H9 (cell line): ENCODE measurements at regions not wholly inside any gene's neighbourhood (a gene's known extent, or its start where the extent isn't known, plus 50 kb on each side); places are given as distances from the start of the nearest gene placed in this dataset.

Experiments used
- DNase-seq: peaks from one replicate; pipeline ENCODE4 v3.0.0-alpha.2; 2017
- H2AFZ ChIP-seq: one replicate; pipeline ENCODE4 v1.6.1; 2013; ENCODE audit warnings: mild to moderate bottlenecking, low read length, control low read depth, moderate library complexity
- H2AK5ac ChIP-seq: 2 replicates; pipeline ENCODE4 v1.6.1; 2013; ENCODE audit warnings: low read length, control low read depth, mixed read lengths; ENCODE audit not compliant: insufficient read length
- H2BK120ac ChIP-seq: one replicate; pipeline ENCODE4 v1.6.1; 2013; ENCODE audit warnings: low read depth, mild to moderate bottlenecking, low read length, control low read depth, inconsistent platforms; ENCODE audit not compliant: poor library complexity, severe bottlenecking
- H2BK12ac ChIP-seq: 2 replicates; pipeline ENCODE4 v1.6.1; 2013; ENCODE audit warnings: low read length, control low read depth, mixed read lengths, low read depth; ENCODE audit not compliant: insufficient read length
- H2BK15ac ChIP-seq: 2 replicates; pipeline ENCODE4 v1.6.1; 2013; ENCODE audit warnings: low read depth, low read length, control low read depth
- H2BK20ac ChIP-seq: one replicate; pipeline ENCODE4 v1.6.1; 2013; ENCODE audit warnings: low read depth, mild to moderate bottlenecking, low read length, control low read depth, inconsistent platforms; ENCODE audit not compliant: poor library complexity, severe bottlenecking
- H2BK5ac ChIP-seq: 2 replicates; pipeline ENCODE4 v1.6.1; 2013; ENCODE audit warnings: low read length, control low read depth, mixed read lengths; ENCODE audit not compliant: insufficient read length
- H3K14ac ChIP-seq: 2 replicates; pipeline ENCODE4 v1.6.1; 2013; ENCODE audit warnings: low read length, control low read depth; ENCODE audit not compliant: insufficient read depth
- H3K18ac ChIP-seq: 2 replicates; pipeline ENCODE4 v1.6.1; 2013; ENCODE audit warnings: low read depth, mild to moderate bottlenecking, mixed read lengths, low read length, control low read depth; ENCODE audit not compliant: insufficient read length
- H3K23ac ChIP-seq: 2 replicates; pipeline ENCODE4 v1.6.1; 2013; ENCODE audit warnings: low read length, control low read depth, mixed read lengths, low read depth; ENCODE audit not compliant: insufficient read length
- H3K23me2 ChIP-seq: 2 replicates; pipeline ENCODE4 v1.6.1; 2013; ENCODE audit warnings: low read depth, mild to moderate bottlenecking, mixed read lengths, low read length, control low read depth; ENCODE audit not compliant: insufficient read length, poor library complexity, severe bottlenecking
- H3K27ac ChIP-seq: 2 replicates; pipeline ENCODE4 v1.5.1; 2013; ENCODE audit warnings: low read length, control low read depth, mixed read lengths, low read depth; ENCODE audit not compliant: insufficient read length
- H3K27me3 ChIP-seq: 2 replicates; pipeline ENCODE4 v1.6.1; 2013; ENCODE audit warnings: low read length, control low read depth, inconsistent platforms; ENCODE audit not compliant: insufficient read depth
- H3K4ac ChIP-seq: 2 replicates; pipeline ENCODE4 v1.6.1; 2013; ENCODE audit warnings: low read depth, mild to moderate bottlenecking, control low read depth, inconsistent platforms, low read length, moderate library complexity
- H3K4me1 ChIP-seq: 2 replicates; pipeline ENCODE4 v1.6.1; 2013; ENCODE audit warnings: low read length, control low read depth, inconsistent platforms; ENCODE audit not compliant: insufficient read depth
- H3K4me2 ChIP-seq: 2 replicates; pipeline ENCODE4 v1.6.1; 2013; ENCODE audit warnings: low read length, control low read depth, mixed read lengths; ENCODE audit not compliant: insufficient read length, insufficient read depth
- H3K56ac ChIP-seq: 2 replicates; pipeline ENCODE4 v1.6.1; 2013; ENCODE audit warnings: low read depth, mild to moderate bottlenecking, mixed read lengths, low read length, control low read depth; ENCODE audit not compliant: insufficient read length
- H3K79me1 ChIP-seq: 2 replicates; pipeline ENCODE4 v1.6.1; 2013; ENCODE audit warnings: low read depth, mild to moderate bottlenecking, moderate library complexity, low read length, control low read depth, inconsistent platforms; ENCODE audit not compliant: insufficient read depth, poor library complexity, severe bottlenecking
- H3K79me2 ChIP-seq: 2 replicates; pipeline ENCODE4 v1.6.1; 2013; ENCODE audit warnings: low read length, control low read depth, inconsistent platforms; ENCODE audit not compliant: insufficient read depth
- H3K9ac ChIP-seq: 2 replicates; pipeline ENCODE4 v1.6.1; 2013; ENCODE audit warnings: low read length, control low read depth, mixed read lengths; ENCODE audit not compliant: insufficient read length; ENCODE audit errors: extremely low read depth
- H3K9me3 ChIP-seq: one replicate; pipeline ENCODE4 v1.6.1; 2013; ENCODE audit warnings: low read depth, low read length, inconsistent platforms; ENCODE audit not compliant: control insufficient read depth
- H3T11ph ChIP-seq: one replicate; pipeline ENCODE4 v1.6.1; 2013; ENCODE audit warnings: mild to moderate bottlenecking, low read length, control low read depth, inconsistent platforms
- H4K20me1 ChIP-seq: one replicate; pipeline ENCODE4 v1.6.1; 2013; ENCODE audit not compliant: control insufficient read depth, insufficient read length, insufficient read depth
- H4K5ac ChIP-seq: 2 replicates; pipeline ENCODE4 v1.6.1; 2013; ENCODE audit warnings: low read depth, mild to moderate bottlenecking, mixed read lengths, low read length, control low read depth; ENCODE audit not compliant: insufficient read length
- H4K8ac ChIP-seq: replicated peaks from 2 replicates; pipeline ENCODE4 v1.6.1; 2013; ENCODE audit warnings: low read length, control low read depth, mixed read lengths, low read depth; ENCODE audit not compliant: insufficient read length
- H4K91ac ChIP-seq: 2 replicates; pipeline ENCODE4 v1.6.1; 2013; ENCODE audit warnings: low read depth, mild to moderate bottlenecking, moderate library complexity, mixed read lengths, low read length, control low read depth; ENCODE audit not compliant: insufficient read length
- H3K27ac Mint-ChIP-seq, 3 experiments: 2 replicates in 2 of 3; 3 replicates in 1 of 3; pipeline ENCODE4 v1.8.0; 2020 to 2021; ENCODE audit warnings: mixed read lengths in 3 of 3, mild to moderate bottlenecking in 1 of 3, moderate library complexity in 1 of 3
- H3K27me3 Mint-ChIP-seq: 2 replicates; pipeline ENCODE4 v1.8.0; 2021; ENCODE audit warnings: low read depth, mild to moderate bottlenecking, moderate library complexity, mixed read lengths
- H3K36me3 Mint-ChIP-seq, 3 experiments: 2 replicates in 2 of 3; 3 replicates in 1 of 3; pipeline ENCODE4 v1.8.0; 2020 to 2021; ENCODE audit warnings: low read depth in 3 of 3, mixed read lengths in 3 of 3; ENCODE audit not compliant: insufficient read depth in 1 of 3
- H3K4me1 Mint-ChIP-seq, 2 experiments: 2 replicates each; pipeline ENCODE4 v1.8.0; 2020; ENCODE audit warnings: mixed read lengths in 2 of 2
- H3K4me3 Mint-ChIP-seq, 2 experiments: 2 replicates in 1 of 2; 3 replicates in 1 of 2; pipeline ENCODE4 v1.8.0; 2020 to 2021; ENCODE audit warnings: mild to moderate bottlenecking in 2 of 2, mixed read lengths in 2 of 2, moderate library complexity in 1 of 2
- H3K9me3 Mint-ChIP-seq, 2 experiments: 2 replicates in 1 of 2; 3 replicates in 1 of 2; pipeline ENCODE4 v1.8.0; 2020; ENCODE audit warnings: mild to moderate bottlenecking in 2 of 2, mixed read lengths in 2 of 2, moderate library complexity in 1 of 2
- CTCF ChIP-seq: fragments of 200-600 bp; sonication (generic); conservative IDR thresholded peaks from 3 replicates; pipeline ENCODE4 v1.8.0; 2021; ENCODE audit warnings: antibody characterized with exemption, mild to moderate bottlenecking
- WGBS: extraction: QIAGEN DNeasy Blood & Tissue Kit; methylation state at CpG from one replicate; pipeline ENCODE4 v1.1.7; 2013; ENCODE audit warnings: missing lambda C conversion rate, low lambda C conversion rate, mixed read lengths; ENCODE audit not compliant: insufficient read length; ENCODE audit errors: extremely low coverage; 5-methylcytosine and 5-hydroxymethylcytosine counted together

DNA sequence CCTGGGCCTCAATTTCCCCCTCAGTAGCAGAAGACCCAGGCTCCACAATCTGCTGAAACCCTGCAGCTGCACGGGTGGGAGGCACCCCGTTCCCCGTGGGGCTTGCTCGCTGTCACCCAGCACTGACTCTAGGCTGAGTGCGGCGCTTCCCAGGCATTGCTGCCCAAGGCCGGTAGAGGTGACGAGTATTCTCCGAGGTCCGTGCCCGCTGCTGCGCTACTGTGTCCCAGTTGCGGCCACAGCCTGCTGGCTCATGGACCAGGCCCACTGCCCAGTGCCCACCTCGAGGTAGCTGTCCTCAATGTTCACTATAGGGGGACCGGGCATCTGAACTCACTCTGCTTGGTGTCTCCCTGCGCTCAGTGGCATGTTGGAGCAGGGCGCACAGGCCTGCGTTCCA, 74.7 kb downstream of the GSC start:
- Histone ChIP-seq H2AK5ac (no peak overlapping the region), H3K9ac (no peak overlapping the region), H3K4ac (no peak overlapping the region), H3K14ac (no peak overlapping the region), H2BK20ac (no peak overlapping the region), H3K79me1 (no peaks in the 10 kb centered on the region), H3K23ac (no peak overlapping the region), H2BK5ac (no peak overlapping the region), H3K4me1 (no peaks in the 10 kb centered on the region; the same call in 1 of the 2 replicates), H4K8ac (no peak overlapping the region), H3T11ph (no peak overlapping the region), H4K5ac (no peak overlapping the region), H3K23me2 (no peaks in the 10 kb centered on the region), H2BK12ac (no peak overlapping the region), H3K18ac (no peak overlapping the region), H3K27me3 (no peaks in the 10 kb centered on the region; the same call in 1 of the 2 replicates), H3K56ac (no peak overlapping the region), H4K91ac (no peak overlapping the region), H3K9me3 (no peaks in the 10 kb centered on the region), H2BK120ac (no peak overlapping the region), H3K4me2 (no peak overlapping the region), H4K20me1 (no peaks in the 10 kb centered on the region), H3K27ac (no peak overlapping the region), H2AFZ (no peak overlapping the region), H2BK15ac (no peak overlapping the region), H3K79me2 (no peaks in the 10 kb centered on the region)
- DNase-seq = no peak
- Mint-ChIP-seq H3K4me3 (no peak overlapping the region), H3K27me3 (peaks cover 25% of the 10 kb centered on the region), H3K4me1 (peaks cover 11 to 15% of the 10 kb centered on the region in 2 experiments), H3K27ac (no peak overlapping the region), H3K36me3 (no peaks in the 10 kb centered on the region), H3K9me3 (peaks cover 0 to 3% of the 10 kb centered on the region in 2 experiments; a peak in 1 of 5 replicates)
- WGBS = no CpG with 5 or more reads among the region's 18 CpGs
- no peak for TF ChIP-seq CTCF
